Esophagus muscularis mucosa (tissue), 4 donors: ENCODE measurements at regions not wholly inside any gene's neighbourhood (a gene's known extent, or its start where the extent isn't known, plus 50 kb on each side); places are given as distances from the start of the nearest gene placed in this dataset.

ENCODE experiments used
- DNase-seq: peaks from one replicate; pipeline ENCODE4 v3.0.0-alpha.2; 2017; ENCODE audit errors: extremely low spot score
- H3K27ac ChIP-seq, 4 donors: fragments of 200-600 bp; sonication (generic); replicated peaks in 1 of 4; 1 replicate in 3 of 4; 2 replicates in 1 of 4; pipeline ENCODE4 v1.5.1; 2016 to 2019; ENCODE audit warnings: mild to moderate bottlenecking in 1 of 4
- H3K27me3 ChIP-seq, 4 donors: fragments of 200-600 bp; sonication (generic); one replicate each; pipeline versions ENCODE4 v1.5.1 to v1.6.0; 2016 to 2019
- H3K36me3 ChIP-seq, 4 donors: fragments of 200-600 bp; sonication (generic); one replicate each; pipeline ENCODE4 v1.5.1; 2016 to 2019
- H3K4me1 ChIP-seq, 4 donors: fragments of 200-600 bp; sonication (generic); one replicate each; pipeline ENCODE4 v1.5.1; 2016 to 2019
- H3K4me3 ChIP-seq, 4 donors: fragments of 200-600 bp; sonication (generic); 1 replicate in 2 of 4; 2 replicates in 2 of 4; pipeline ENCODE4 v1.5.1; 2016 to 2019; ENCODE audit warnings: mild to moderate bottlenecking in 4 of 4, moderate library complexity in 1 of 4
- H3K9me3 ChIP-seq, 4 donors: fragments of 200-600 bp; sonication (generic); 1 replicate in 3 of 4; 2 replicates in 1 of 4; pipeline ENCODE4 v1.5.1; 2016 to 2019
- CTCF ChIP-seq, 3 experiments: fragments of 200-600 bp in 2 of 3; fragments of 450-650 bp in 1 of 3; sonication (generic) in 2 of 3; IDR thresholded peaks; one replicate each; pipeline ENCODE4 v1.5.1; 2017 to 2019; ENCODE audit warnings: antibody characterized with exemption in 3 of 3, mild to moderate bottlenecking in 2 of 3, moderate library complexity in 1 of 3
- EP300 ChIP-seq: sonication (generic); formaldehyde crosslinking; IDR thresholded peaks from one replicate; pipeline ENCODE4 v1.6.1; 2017; ENCODE audit warnings: antibody characterized with exemption
- POLR2A ChIP-seq: fragments of 450-650 bp; IDR thresholded peaks from one replicate; pipeline ENCODE4 v1.6.1; 2017; ENCODE audit warnings: antibody characterized with exemption, moderate library complexity, mild to moderate bottlenecking, low read depth
- POLR2AphosphoS5 ChIP-seq, 2 donors: sonication (generic); formaldehyde crosslinking; IDR thresholded peaks; one replicate each; pipeline ENCODE4 v1.6.1; 2017; ENCODE audit warnings: antibody characterized with exemption in 2 of 2
- WGBS: methylation state at CpG from one replicate; pipeline ENCODE4 v1.1.5; 2018; 5-methylcytosine and 5-hydroxymethylcytosine counted together
- intact Hi-C: fragments of 100-400 bp; cut with DNase I; formaldehyde crosslinking; loops from one replicate; pipeline ENCODE4 v1.15.1; 2023

DNA sequence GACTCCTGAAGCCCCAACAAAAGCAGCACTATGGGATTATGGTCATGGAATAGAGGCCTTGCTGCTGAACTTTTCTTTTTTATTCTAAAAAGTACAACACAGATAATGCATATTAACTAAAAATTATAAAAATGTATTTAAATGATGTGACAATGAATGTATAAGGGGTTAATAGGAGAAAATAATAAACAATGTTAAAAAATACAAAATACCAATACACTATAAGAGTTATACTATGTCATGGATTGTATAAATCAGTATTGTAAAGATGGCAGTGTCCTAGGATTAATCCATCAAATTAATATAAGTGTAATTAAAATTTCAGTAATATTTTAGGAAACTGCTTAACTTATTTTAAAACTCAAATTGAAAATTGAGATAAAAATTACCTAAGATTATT, 58.3 kb upstream of the TOP3B start:
- no peaks in the 10 kb centered on the region for H3K4me1 ChIP-seq

GRCh38 chr22:22040472-22040871, 57.9 kb upstream of the TOP3B start:
- peak; percentile 74 for DNase-seq
- Histone ChIP-seq H3K36me3 (no peaks in the 10 kb centered on the region), H3K27me3 (no peaks in the 10 kb centered on the region), H3K4me3 (no peak overlapping the region), H3K9me3 (no peaks in the 10 kb centered on the region), H3K4me1 (no peaks in the 10 kb centered on the region), H3K27ac (no peak overlapping the region)
- TF ChIP-seq EP300 (no peak), POLR2AphosphoS5 (IDR thresholded peaks at IDR 0.05) (no peak), POLR2A (no peak), CTCF (IDR thresholded peaks at IDR 0.05) (no peak)
- 65% methylated on average over 3 of the region's 3 CpGs for WGBS
- intact Hi-C loops: no loop called here

More for the DNA sequence above, 58.3 kb upstream of the TOP3B start:
- no peak overlapping the region for H3K4me3 ChIP-seq
- intact Hi-C loops: no loop called here
- DNase-seq: no peak
- H3K27me3 ChIP-seq: no peaks in the 10 kb centered on the region
- no peaks in the 10 kb centered on the region for H3K9me3 ChIP-seq
- H3K27ac ChIP-seq: no peak overlapping the region
- no peaks in the 10 kb centered on the region for H3K36me3 ChIP-seq
- TF ChIP-seq CTCF (IDR thresholded peaks at IDR 0.05) (no peak), POLR2AphosphoS5 (IDR thresholded peaks at IDR 0.05) (no peak), POLR2A (no peak), EP300 (no peak)

DNA sequence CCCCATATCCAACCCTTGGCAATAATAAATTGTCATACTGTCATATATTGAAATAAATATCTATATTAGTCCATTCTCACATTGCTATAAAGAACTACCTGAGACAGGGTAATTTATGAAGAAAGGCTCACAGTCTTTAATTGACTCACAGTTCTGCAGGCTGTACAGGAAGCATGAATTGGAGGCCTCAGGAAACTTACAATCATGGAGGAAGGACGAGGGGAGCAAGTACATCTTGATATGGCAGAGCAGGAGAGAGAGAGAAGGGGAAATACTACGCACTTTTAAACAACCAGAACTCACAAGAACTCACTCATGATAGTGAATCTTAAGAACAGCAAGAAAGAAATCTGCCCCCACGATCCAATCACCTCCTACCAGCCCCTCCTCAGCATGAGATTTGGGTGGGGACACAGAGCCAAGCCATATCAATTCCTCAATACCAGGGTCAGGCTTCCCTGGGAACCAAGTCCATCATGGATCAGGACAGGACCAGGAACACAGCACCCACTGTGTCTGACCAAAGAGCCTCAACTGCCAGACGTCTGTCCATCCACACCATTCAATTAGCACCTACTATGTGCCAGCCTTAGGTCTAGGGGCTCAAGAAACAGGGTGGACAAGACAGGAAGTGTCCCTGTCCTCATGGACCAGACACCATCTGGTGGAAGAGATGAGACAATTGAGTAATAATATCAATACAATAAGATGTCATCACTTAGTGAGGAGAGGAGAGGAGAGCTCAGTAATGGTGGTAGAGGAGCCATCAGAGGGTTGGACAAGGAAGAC, 56.9 kb upstream of the TOP3B start:
- TF ChIP-seq CTCF (IDR thresholded peaks at IDR 0.05): no peak
- TF ChIP-seq POLR2A: no peak
- TF ChIP-seq POLR2AphosphoS5 (IDR thresholded peaks at IDR 0.05): no peak
- TF ChIP-seq EP300: no peak
- Histone ChIP-seq H3K4me3 (no peak overlapping the region), H3K27me3 (no peaks in the 10 kb centered on the region), H3K4me1 (no peaks in the 10 kb centered on the region), H3K9me3 (no peaks in the 10 kb centered on the region), H3K27ac (no peak overlapping the region), H3K36me3 (no peaks in the 10 kb centered on the region)
- peak; percentile 75 for DNase-seq
- 64% methylated on average over 4 of the region's 4 CpGs for WGBS
- intact Hi-C loops: no loop called here

DNA sequence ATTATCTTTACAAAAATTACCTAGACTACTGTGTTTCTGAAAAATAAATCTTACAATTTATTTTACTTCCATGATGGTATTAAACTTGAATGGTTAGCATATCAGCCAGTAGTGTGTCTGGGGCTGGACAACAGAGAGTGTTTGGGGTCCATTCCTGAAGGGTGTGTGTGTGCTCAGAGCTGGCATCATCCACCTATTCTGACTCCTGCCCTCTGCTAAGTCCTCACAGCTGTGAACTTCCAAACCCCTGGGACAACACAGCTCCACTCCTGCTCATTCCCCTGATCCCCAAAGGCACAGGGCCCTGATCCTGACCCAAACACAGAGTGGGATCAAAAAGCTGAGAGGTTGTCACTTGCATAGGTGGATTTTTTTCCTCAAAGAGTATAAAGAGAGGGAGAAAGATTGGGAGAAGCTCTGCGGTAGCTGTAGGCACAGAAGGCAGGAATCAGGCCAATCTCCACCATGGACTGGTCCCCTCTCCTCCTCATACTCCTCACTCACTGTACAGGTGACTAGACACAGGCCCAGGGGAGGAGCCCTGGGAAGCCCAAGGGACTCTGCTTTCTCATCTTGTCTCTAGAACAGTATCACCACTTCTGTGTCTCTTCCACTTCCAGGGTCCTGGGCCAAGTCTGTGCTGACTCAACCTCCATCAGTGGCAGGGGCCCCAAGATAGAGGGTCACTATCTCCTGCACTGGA, 55.7 kb upstream of the TOP3B start:
- peak; percentile 53 for DNase-seq
- Histone ChIP-seq H3K4me3 (no peak overlapping the region), H3K4me1 (no peaks in the 10 kb centered on the region), H3K27me3 (no peaks in the 10 kb centered on the region), H3K9me3 (no peaks in the 10 kb centered on the region), H3K36me3 (no peaks in the 10 kb centered on the region), H3K27ac (no peak overlapping the region)
- TF ChIP-seq EP300 (no peak), CTCF (IDR thresholded peaks at IDR 0.05) (no peak), POLR2A (no peak), POLR2AphosphoS5 (IDR thresholded peaks at IDR 0.05) (no peak)
- 93% methylated on average over 1 of the region's 1 CpG for WGBS
- intact Hi-C loops: no loop called here
